ENCODE measurements at regions not wholly inside any gene's neighbourhood (a gene's known extent, or its start where the extent isn't known, plus 50 kb on each side); places are given as distances from the start of the nearest gene placed in this dataset.

DNA sequence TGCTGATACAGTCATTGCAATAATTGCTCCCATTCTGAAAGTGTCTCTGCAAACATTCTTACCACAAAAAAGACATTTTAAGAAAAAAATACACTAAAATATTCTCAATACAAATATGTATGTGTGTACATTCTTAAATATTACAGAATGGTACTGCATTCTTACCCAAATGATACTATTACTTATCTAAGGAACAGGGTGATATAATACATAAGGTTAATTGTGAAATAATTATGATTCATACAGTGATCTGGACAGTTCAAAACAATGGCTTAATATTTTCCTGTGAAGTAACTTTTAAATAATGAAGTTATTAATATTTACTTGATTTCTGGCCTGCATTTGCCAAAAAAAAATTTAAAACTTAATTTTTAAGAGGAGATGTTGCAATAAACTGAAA lies 694.6 kb downstream of the TUSC7 start:
- DNase-seq (ENCODE audit: low spot score) = no peak

DNA sequence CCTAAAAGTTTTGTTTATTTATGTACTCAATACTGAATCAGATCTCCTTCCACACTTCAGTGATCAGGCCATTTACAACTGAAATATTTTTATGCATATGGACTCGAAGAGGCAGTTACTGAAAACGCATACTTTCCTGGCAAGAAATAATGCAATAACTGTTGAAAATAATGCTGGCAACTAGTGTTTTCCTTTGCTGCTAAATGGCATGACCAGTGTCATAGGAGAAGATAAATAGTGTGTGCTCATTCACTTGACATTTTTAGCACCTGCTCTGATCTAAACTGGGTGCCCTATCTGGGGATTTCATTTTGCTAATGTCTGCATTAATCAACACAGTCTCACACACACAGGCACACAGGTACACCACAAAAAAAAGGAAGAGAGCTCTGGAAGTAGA lies 695.2 kb downstream of the TUSC7 start:
- no peak for DNase-seq (ENCODE audit: low spot score)

DNA sequence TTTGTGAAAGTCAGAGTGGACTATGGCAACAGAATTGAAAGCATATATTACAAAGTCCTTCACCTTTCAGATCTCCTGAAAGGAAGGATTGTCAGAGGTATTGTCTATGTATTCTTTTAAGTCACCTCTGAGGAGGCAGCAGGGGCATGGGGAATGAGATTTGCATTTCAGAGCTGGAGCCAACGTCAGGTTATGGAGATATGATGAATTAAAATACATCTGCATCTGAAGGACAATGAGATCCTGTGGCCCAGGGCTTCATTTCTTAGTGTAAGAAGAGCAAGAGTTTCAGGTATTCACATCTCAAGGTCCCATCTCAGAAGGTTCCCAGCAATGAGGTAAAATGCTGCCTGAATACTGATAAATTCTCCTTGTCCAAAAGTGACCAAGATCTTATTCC lies 695.8 kb downstream of the TUSC7 start:
- no peak for DNase-seq (ENCODE audit: low spot score)

DNA sequence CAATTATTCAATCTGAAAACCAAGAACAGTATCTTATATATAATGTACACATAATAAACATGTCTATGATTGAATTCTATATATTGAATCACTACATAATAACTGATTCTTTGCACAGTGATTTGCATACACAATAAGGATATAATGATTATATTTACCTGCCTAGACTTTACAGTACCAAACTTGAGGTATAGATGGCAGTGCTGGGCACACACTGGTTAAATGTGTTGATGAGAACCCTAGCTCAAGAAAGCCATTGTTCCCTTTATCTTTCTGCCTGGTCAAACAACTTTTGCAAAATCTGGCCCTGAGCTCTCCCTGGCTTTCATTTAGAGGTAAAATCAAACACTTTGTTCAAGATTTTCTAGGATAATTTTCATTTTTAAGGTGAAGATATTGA lies 697.7 kb downstream of the TUSC7 start:
- DNase-seq (ENCODE audit: low spot score) = no peak

DNA sequence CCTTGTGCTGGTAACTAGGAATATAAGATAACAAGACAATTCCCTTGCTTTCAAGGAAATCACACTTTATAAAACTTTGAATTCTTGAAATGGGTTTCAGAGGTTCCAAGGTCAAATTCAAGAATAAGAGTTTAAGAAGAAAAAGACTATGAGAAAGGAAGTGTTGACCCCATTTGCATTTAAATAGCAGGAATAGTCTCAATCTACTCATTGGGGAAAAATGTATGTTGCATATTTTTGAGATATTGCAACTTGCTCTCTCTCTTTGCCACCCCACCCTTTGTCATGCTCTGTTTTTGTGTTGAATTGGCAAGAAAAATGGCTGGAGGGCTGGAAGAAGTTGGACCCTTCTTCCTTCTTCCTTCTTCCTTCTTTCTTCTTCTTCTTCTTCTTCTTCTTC lies 699.2 kb downstream of the TUSC7 start:
- DNase-seq (ENCODE audit: low spot score) = no peak

DNA sequence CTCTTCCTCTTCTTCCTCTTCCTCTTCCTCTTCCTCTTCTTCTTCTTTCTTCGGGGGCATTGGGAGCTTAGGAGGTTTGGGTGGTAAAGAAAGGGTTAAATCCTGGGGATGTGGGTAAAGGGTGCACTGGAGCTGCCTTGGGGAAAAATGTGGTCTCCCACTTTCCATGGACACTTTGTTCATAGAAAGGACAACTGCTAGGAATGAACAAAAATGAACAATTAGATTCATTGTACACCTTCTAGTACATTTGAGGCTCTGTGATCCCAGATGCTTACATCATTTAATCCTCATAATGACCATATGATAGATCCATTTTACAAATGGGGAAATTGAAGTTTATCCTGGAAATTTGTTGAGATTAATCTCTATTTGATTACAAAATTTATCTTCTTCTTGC lies 699.7 kb downstream of the TUSC7 start:
- no peak for DNase-seq (ENCODE audit: low spot score)

DNA sequence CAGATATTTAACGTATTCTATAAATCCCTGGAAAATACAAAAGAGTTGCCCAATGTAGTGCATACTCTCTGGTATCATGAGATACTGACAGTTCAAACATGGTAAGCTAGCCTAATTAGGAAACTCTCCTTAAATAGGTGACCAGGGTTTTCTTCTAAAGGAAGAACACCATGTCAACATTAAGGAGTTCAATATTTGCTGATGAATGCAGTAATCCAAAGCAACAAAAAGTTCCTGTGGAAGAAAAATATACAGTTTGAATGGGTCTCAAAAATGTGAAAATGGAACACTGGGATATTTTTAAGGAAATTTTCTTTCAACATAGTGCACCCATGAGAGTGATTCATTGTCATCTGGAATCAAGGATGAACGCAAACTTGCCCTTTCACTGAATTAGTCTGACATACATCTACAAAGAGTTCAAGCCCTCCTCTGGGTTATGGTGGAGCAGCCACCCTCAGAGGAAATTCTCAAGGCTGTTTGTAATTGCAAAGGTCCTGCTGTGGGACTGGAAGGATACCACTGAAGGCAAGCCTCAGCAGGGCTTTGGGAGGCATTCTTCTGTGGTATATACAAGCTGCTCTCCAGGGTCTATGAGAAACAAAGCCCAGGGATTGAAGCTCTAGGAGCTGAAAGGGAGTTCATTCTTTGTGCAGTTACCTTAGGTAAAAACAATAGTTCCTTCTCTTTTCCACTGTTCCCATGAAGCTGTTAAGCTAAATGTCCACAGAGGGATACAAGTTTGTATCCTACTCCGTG lies 700.3 kb downstream of the TUSC7 start:
- no peak for DNase-seq (ENCODE audit: low spot score)

DNA sequence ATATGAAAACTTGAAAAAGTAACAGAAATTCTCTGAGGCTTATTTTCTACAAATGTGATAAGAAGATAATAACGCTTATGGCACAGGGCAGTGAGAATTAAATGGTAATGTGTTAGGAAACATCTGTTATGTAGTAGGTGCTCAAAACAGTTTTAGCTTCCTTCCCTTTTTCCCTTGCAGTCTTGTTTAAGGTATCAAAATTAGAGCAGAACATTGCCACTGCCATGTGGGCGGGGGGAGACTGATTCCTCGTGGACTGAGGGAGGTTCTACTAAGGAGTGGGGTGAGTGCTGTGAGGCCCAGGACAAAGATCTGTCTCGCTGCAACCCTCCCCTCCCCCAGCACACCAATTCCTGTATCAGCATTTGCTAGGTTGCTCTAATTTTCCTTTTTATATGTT lies 702.4 kb downstream of the TUSC7 start:
- DNase-seq (ENCODE audit: low spot score) = no peak

DNA sequence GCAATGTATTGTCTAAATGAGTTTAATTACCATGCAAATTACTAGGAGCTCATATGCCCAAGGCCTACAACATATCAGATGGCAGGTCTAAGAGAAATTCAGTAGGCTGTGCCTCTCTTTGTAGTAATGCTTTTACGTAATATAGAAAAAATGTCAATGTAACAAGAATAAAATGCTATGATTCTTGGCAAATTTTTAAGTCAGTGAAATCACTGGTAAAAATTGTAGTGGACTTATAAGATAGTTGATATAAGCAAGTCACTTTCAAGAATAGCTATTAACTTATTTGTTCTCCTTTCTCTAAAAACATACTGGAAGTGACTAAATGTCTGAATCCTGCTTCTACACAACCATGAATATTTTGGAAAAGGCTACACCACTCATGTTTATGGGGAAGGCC lies 707.8 kb downstream of the TUSC7 start:
- no peak for DNase-seq (ENCODE audit: low spot score)

DNA sequence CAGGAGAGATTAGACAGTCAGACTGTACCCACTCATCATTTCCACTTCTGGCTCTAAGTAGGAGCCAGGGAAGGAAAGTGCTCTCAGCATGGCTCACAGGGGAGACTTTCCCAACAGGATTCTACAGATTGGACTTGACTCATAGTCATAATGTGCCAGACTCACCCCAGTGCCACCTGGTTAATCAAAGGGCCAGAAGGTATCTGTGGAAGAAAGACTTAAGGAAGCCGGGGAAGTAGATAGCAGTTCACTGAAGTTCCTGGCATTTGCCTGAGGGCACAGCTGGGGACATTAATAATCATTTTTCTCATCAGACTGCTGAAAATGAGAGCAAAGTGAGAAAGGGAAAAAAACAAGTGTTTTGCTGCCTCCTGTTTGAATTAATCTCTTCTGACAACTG lies 717.5 kb downstream of the TUSC7 start:
- DNase-seq (ENCODE audit: low spot score) = no peak

DNA sequence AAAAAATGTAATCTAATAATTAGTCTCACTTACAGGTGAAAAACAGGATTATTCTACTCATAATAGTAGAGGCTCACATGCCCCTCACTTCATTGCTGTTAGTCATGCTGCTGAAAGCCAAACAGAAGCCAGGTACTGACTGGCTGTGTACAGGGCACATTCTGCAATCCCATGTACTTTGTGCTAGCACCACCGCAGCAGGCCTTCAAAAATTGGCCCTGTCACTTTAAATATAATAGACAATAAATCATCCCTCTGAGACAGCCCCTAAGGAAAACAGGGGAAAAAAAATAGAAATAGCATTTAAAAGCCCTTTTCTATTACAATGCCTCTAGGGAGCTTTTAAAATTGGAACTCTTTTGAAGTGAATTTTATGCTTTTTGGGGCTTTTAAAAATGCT lies 723.8 kb downstream of the TUSC7 start:
- DNase-seq (ENCODE audit: low spot score) = no peak

DNA sequence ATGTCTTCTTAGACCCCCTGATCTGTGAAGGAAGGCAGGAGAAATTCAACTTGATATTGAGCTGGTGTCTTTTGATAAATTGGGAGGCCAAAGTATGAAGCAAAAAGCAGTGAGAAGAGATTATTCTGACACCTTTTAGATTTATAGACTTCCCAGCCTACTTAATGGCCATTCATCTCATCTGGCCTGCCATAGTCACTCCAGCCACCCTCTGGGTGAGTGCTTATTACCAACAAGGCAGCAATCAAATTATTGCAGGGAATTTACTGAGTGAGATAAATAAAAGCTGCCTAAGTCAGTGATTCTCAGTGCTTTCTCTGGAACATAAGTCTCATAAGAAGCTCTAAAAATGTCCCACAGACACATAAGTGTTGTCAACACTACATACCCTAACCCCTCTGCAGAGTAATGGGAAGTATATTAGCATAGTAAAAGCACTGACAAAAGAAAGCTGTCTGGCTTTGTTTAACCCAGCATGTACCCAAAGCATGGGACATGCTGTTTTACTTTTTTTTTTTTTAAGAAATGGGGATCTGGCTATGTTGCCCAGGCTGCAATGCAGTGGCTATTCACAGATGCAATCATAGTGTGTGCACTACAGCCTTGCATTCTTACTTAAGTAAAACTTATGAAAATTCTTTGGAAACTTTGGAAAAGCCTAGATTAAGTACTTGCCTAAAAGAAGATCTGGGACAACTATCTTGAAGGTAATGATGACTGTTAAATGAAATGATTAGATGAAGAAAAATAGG lies 725.3 kb downstream of the TUSC7 start:
- DNase-seq (ENCODE audit: low spot score) = no peak

DNA sequence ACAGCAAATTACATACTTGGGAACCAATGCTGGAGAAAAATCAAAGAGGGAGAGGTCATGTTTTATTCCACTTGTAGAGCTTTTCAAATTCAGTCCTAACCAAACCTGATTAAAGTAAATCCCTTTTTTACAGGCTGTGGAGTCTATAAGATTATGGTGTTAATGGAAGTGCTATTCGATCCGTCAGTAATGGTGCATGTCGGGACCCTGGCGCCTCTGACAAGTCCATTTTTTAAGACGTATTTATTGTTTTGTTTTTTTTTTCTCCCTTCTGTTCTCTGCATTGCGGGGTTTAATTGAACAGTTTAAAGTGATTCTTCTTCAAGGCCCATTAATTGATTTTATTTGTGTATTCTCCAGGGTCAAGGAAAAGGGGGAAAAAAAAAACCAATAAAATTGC lies 725.9 kb downstream of the TUSC7 start:
- DNase-seq (ENCODE audit: low spot score) = no peak

DNA sequence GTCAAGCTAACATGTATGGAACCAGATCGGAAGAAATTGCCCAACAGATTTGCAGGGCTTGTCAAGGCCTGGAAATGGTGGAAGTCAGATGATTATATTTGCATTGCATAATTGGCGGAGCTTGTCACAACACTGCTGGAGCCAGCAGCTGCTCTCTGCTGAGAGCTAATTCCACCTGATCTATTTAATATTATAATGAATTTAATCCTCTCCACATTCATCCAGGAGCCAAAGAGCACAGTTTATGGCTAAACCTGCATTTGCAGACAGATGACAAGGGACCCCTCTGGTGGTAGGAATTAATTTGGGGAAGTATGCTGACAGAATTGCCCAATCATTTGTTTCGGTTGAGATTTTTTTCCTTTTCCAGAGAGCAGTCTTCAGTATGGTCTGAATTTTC lies 730.2 kb downstream of the TUSC7 start:
- DNase-seq (ENCODE audit: low spot score) = no peak

DNA sequence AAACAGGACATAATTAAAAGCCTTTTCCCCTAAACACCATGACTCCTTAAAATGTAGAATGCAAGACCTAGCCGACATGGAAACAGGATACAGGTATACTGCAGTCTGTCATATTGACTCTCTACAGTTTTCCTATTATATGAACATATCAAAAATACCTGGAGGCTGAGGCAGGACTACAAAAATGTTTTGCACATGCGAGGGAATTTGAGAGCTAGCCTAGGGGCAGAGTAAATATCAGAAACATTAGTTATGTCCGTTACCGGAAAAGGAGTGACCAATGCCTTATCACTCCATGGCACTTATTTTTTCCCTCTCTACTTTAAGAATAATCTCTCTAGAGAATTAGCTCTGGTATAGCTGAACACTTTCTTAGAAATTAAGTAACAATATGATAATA lies 732.3 kb downstream of the TUSC7 start:
- no peak for DNase-seq (ENCODE audit: low spot score)

DNA sequence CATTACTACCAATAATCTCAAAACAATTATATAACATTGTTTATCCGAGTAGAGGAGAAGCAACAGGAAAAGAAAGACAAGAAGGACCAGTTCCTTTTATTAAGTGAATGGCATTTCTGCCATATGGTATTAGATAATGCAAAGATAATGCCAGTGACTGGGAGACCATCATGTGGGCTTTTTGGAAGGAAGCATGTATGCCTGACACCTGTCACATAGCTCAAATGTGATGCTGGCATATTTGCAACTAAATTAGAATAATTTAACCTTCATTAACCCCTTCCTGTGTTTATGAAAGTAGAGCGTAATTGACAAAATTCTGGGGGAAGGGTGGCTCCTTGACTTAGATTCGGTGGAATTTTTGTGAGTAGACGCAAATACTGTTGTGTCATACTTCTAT lies 733.0 kb downstream of the TUSC7 start:
- no peak for DNase-seq (ENCODE audit: low spot score)

DNA sequence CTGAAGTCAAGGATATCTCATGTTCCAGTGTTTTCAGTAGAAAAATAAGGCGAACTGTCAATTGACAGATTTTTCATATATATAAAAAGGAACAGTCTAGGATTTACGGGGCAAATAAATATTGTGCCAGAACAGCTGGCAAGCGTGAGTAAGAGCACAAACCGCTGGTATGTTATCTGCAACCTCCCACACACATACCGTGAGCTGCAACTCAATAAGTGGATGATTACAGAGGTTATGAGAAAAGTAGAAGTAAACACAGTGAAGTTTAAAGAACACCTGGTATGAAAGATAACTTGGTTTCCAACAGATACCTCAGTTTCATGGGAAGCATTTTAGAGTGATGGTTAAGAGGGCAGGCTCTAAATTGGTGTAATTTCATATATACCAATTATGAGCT lies 733.4 kb downstream of the TUSC7 start:
- no peak for DNase-seq (ENCODE audit: low spot score)

DNA sequence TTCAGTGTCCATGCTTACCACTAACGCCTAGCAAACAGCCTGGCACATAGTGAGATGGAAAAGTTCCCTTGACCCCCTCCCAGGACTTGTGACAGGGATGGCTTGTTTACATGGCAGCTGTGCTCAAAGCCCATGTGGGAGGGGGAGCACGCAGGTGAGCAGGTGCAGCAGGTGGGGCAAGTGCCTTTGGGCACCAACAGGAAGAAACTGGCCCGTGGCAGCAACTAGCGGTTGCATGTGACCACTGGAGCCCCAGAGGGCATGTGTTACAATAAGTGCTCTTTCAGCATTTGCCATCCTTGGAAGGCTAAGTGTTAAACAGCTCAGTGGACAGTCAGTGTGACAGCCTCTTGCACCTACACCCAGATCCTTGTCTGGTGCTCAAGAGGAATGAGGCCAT lies 734.6 kb downstream of the TUSC7 start:
- no peak for DNase-seq (ENCODE audit: low spot score)

DNA sequence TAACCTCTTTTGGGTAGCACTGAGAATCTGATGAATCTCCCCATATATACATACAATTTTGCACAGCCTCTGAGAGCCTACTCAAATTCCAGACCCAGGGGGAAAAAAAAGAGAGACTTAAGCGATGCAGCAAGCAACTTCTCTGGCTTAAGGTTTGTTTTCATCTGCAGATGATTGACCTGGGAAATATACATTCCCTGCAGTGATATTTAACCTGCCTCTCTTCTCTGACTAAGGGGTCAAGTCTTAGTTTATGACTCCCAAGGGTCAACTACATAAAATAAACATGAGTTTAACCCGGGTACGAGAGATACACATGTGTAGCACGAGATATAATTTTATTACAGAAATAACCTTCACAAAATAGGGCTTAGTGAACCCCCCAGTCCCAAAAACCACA lies 737.8 kb downstream of the TUSC7 start:
- DNase-seq (ENCODE audit: low spot score) = no peak

DNA sequence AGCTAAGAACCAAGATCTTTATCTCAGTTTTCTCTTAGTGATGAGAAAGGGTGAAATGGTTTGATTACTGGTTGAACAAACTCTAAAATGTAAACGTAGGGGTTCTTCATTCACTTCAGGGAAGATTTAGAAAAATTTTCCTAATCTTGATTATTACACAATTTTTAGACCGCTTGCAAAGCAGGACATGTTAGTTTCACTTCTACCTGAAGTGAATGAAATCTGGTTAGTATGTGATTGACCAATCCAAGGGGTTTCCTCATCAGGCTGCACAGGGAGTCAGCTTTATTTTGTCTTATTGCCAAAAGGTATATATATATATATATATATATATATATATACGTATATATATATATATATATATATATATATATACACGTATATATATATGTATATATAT lies 740.4 kb downstream of the TUSC7 start:
- no peak for DNase-seq (ENCODE audit: low spot score)

DNA sequence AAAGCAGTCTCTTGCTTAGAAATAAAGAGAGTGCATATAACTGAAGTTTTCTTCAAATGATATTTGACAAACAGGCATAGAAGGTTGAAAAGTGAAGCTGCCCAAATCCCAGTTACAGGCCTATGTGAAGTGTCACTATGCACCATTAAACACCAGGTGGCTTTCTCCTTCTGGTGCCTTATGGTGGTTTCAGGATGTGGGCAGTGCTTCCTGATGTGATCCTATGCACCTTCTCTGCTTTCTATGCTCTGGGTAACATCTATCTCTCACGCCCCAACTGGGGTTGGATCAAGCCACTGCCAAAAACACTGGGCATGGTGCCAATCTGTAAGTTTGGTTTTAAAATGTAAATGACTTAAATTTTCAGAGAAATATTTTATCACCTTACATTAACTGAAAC lies 744.7 kb downstream of the TUSC7 start:
- DNase-seq (ENCODE audit: low spot score) = no peak

DNA sequence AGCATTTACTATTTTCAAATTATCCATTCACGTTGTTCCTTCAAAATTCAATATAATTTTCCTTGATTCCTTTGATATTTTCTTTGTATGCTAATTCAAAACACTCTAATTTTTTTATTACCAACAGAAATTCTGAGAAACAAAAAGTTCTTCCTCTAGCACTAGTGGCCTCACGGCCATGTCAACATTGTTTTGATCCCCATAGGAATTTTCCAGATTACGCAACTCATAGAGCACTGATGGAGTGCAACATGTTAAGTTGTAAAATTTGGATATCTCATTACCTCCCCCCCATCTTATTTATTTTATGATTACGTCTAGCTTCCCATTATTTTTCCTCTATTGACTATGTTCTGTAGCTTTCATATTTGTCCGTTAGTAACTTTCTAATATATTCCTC lies 745.3 kb downstream of the TUSC7 start:
- DNase-seq (ENCODE audit: low spot score) = no peak

DNA sequence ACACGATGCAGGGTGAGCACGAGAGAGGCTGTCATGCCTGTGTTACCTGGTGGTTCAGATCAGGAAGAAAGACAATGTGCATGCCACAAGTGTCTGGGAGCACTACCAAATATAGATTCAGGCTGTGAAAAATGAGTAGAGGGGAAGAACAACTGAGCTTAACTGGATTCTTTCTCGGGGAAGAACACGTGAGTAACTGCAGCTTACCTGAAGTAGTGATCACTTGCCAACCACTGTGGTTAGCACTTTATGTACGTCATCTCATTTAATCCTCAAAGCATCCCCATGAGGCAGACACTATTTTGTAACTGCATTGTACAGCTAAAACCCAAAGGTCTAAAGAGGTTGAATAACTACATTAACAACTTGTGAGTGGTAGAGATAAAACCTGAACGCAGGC lies 746.2 kb downstream of the TUSC7 start:
- DNase-seq (ENCODE audit: low spot score) = no peak

All from activated CD4-positive, alpha-beta T cell treated with anti-CD3 and anti-CD28 coated beads, Interleukin-2, Interleukin-4, amounts not matched to agents 100 ng/mL and 50 ng/mL, durations not matched to agents 16 hours and 8 hours (primary cell).